ENCODE measurements at regions not wholly inside any gene's neighbourhood (a gene's known extent, or its start where the extent isn't known, plus 50 kb on each side); places are given as distances from the start of the nearest gene placed in this dataset.

GRCh38 chr2:118479020-118479419 lies 368.4 kb downstream of the EN1 start:
- intact Hi-C loops (cut with micrococcal nuclease; ENCODE audit: unreplicated experiment): no loop called here
- H3K4me3 ChIP-seq (ENCODE audit: low read depth, low read length, poor library complexity, severe bottlenecking): no peak overlapping the region
- no peak for TF ChIP-seq EZH2 (IDR thresholded peaks at IDR 0.05; ENCODE audit: borderline replicate concordance, low read depth, low read length, poor library complexity, severe bottlenecking)
- TF ChIP-seq, protein P1, sequence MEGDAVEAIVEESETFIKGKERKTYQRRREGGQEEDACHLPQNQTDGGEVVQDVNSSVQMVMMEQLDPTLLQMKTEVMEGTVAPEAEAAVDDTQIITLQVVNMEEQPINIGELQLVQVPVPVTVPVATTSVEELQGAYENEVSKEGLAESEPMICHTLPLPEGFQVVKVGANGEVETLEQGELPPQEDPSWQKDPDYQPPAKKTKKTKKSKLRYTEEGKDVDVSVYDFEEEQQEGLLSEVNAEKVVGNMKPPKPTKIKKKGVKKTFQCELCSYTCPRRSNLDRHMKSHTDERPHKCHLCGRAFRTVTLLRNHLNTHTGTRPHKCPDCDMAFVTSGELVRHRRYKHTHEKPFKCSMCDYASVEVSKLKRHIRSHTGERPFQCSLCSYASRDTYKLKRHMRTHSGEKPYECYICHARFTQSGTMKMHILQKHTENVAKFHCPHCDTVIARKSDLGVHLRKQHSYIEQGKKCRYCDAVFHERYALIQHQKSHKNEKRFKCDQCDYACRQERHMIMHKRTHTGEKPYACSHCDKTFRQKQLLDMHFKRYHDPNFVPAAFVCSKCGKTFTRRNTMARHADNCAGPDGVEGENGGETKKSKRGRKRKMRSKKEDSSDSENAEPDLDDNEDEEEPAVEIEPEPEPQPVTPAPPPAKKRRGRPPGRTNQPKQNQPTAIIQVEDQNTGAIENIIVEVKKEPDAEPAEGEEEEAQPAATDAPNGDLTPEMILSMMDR (conservative IDR thresholded peaks at IDR 0.05; ENCODE audit: low read depth, low read length): no peak
- H3K4me1 ChIP-seq (ENCODE audit: insufficient read depth, low read length, poor library complexity, severe bottlenecking): no peaks in the 10 kb centered on the region
- POLR2A ChIA-PET (ENCODE audit: low non-redundant PET): no interaction called here
- no peaks in the 10 kb centered on the region for H3K9me3 ChIP-seq (ENCODE audit: low read depth, low read length, poor library complexity, severe bottlenecking)
- H3K27ac ChIP-seq (ENCODE audit: low read depth, low read length, poor library complexity, severe bottlenecking): no peak overlapping the region
- no peaks in the 10 kb centered on the region for H3K36me3 ChIP-seq (ENCODE audit: insufficient read depth, low read length, poor library complexity, severe bottlenecking)
- no TSS peak for BruUV-seq (replicated peaks)
- DNase-seq (ENCODE audit: low spot score): no peak
- H3K27me3 ChIP-seq (replicated peaks; ENCODE audit: insufficient read depth, low read depth, low read length, poor library complexity): no peaks in the 10 kb centered on the region
- CTCF ChIA-PET: no interaction called here

- Histone ChIP-seq H3K27ac (ENCODE audit: low read depth, low read length, poor library complexity, severe bottlenecking) (no peak overlapping the region), H3K27me3 (replicated peaks; ENCODE audit: insufficient read depth, low read depth, low read length, poor library complexity) (no peaks in the 10 kb centered on the region), H3K9me3 (ENCODE audit: low read depth, low read length, poor library complexity, severe bottlenecking) (no peaks in the 10 kb centered on the region), H3K4me1 (ENCODE audit: insufficient read depth, low read length, poor library complexity, severe bottlenecking) (no peaks in the 10 kb centered on the region), H3K36me3 (ENCODE audit: insufficient read depth, low read length, poor library complexity, severe bottlenecking) (no peaks in the 10 kb centered on the region), H3K4me3 (ENCODE audit: low read depth, low read length, poor library complexity, severe bottlenecking) (no peak overlapping the region)
- DNase-seq (ENCODE audit: low spot score): no peak
- CTCF ChIA-PET: no interaction called here
- TF ChIP-seq, protein P1 (conservative IDR thresholded peaks at IDR 0.05; ENCODE audit: low read depth, low read length): no peak
- TF ChIP-seq EZH2 (IDR thresholded peaks at IDR 0.05; ENCODE audit: borderline replicate concordance, low read depth, low read length, poor library complexity, severe bottlenecking): no peak
- intact Hi-C loops (cut with micrococcal nuclease; ENCODE audit: unreplicated experiment): no loop called here
- BruUV-seq (replicated peaks): no TSS peak
- POLR2A ChIA-PET (ENCODE audit: low non-redundant PET): no interaction called here
These were observed 370.2 kb downstream of the EN1 start for GRCh38 chr2:118477111-118477862.

DNA sequence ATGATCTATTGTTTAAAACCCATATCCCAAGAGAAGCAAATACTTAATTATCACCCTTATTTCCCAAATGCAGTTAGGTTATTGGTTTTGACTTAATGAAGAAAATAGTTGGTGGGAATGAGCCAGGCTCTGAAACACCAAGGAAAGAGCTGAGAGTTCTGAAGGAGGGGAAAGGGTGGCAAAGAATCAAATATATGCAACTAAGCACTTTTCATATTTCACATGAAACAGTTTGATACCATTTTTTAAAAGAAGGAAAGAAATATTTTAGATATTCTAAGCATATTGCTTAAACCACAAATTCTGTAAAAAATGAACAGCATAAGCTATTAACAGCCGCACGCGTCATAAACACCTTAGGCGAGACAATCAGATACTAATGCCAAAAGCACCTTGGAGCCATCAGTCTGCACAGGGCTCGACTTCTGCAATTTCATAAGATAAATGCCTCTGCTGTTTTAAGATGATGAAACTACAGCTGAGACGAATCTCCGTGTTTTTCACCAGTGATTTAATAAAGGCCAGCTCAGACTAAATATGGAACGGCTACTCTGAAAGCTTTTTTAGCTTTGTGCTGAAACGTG lies 371.7 kb downstream of the EN1 start:
- TF ChIP-seq, protein P1 (conservative IDR thresholded peaks at IDR 0.05; ENCODE audit: low read depth, low read length): no peak
- no peak for TF ChIP-seq EZH2 (IDR thresholded peaks at IDR 0.05; ENCODE audit: borderline replicate concordance, low read depth, low read length, poor library complexity, severe bottlenecking)
- CTCF ChIA-PET: no interaction called here
- intact Hi-C loops (cut with micrococcal nuclease; ENCODE audit: unreplicated experiment): no loop called here

More for the DNA sequence above, 371.7 kb downstream of the EN1 start:
- H3K27ac ChIP-seq (ENCODE audit: low read depth, low read length, poor library complexity, severe bottlenecking): no peak overlapping the region
- POLR2A ChIA-PET (ENCODE audit: low non-redundant PET): interaction anchor here (0.7 kb wide), 1 partner anchor 309 kb away, joined by 5 read pairs; no protein-coding TSS in a partner anchor
- BruUV-seq (replicated peaks): no TSS peak
- H3K4me1 ChIP-seq (ENCODE audit: insufficient read depth, low read length, poor library complexity, severe bottlenecking): no peaks in the 10 kb centered on the region
- no peak overlapping the region for H3K4me3 ChIP-seq (ENCODE audit: low read depth, low read length, poor library complexity, severe bottlenecking)
- H3K36me3 ChIP-seq (ENCODE audit: insufficient read depth, low read length, poor library complexity, severe bottlenecking): no peaks in the 10 kb centered on the region
- H3K9me3 ChIP-seq (ENCODE audit: low read depth, low read length, poor library complexity, severe bottlenecking): no peaks in the 10 kb centered on the region
- DNase-seq (ENCODE audit: low spot score): no peak
- H3K27me3 ChIP-seq (replicated peaks; ENCODE audit: insufficient read depth, low read depth, low read length, poor library complexity): no peaks in the 10 kb centered on the region

Data from A673 (cell line).